Stomach (tissue), 4 donors: ENCODE measurements at regions not wholly inside any gene's neighbourhood (a gene's known extent, or its start where the extent isn't known, plus 50 kb on each side); places are given as distances from the start of the nearest gene placed in this dataset.

Experiments used
- CTCF ChIP-seq, 7 experiments: fragments of 450-650 bp in 4 of 7; fragments of 200-600 bp in 3 of 7; sonication (generic) in 3 of 7; IDR thresholded peaks; one replicate each; pipeline ENCODE4 v1.5.1; 2016 to 2019; ENCODE audit warnings: antibody characterized with exemption in 7 of 7, control low read depth in 2 of 7, mild to moderate bottlenecking in 1 of 7
- POLR2A ChIP-seq, 4 donors: fragments of 450-650 bp; IDR thresholded peaks; one replicate each; pipeline ENCODE4 v1.6.1; 2016; ENCODE audit warnings: antibody characterized with exemption in 4 of 4, control low read depth in 2 of 4, mild to moderate bottlenecking in 1 of 4, moderate library complexity in 1 of 4
- POLR2AphosphoS5 ChIP-seq, 3 donors: sonication (generic); formaldehyde crosslinking; IDR thresholded peaks; one replicate each; pipeline ENCODE4 v1.6.1; 2016; ENCODE audit warnings: antibody characterized with exemption in 3 of 3

- TF ChIP-seq CTCF (IDR thresholded peaks at IDR 0.05), result no peak
- TF ChIP-seq POLR2AphosphoS5 (IDR thresholded peaks at IDR 0.05), result no peak
- no peak for TF ChIP-seq POLR2A (IDR thresholded peaks at IDR 0.05)
Observed at GRCh38 chr4:138558886-138559285, 316.7 kb upstream of the SLC7A11 start.
